Activated T-helper 17 cell treated with anti-CD3 and anti-CD28 coated beads, Interleukin-2, amount 50 U/mL, for 72 hours (primary cell): ENCODE measurements at regions not wholly inside any gene's neighbourhood (a gene's known extent, or its start where the extent isn't known, plus 50 kb on each side); places are given as distances from the start of the nearest gene placed in this dataset.
"Not testable (repeated sequence)": the region's sequence is repeated elsewhere in the genome, so short reads cannot be mapped to it uniquely, and the experiment has no call there.

Experiments
- ATAC-seq: fragments of 150-1000 bp; cut with Tn5 transposase; replicated peaks from 2 replicates; pipeline ENCODE4 v1.10.0; 2021; ENCODE audit warnings: mild to moderate bottlenecking, moderate library complexity
- H3K27ac Mint-ChIP-seq: one replicate; pipeline ENCODE4 v1.8.0; 2022; ENCODE audit warnings: mixed read lengths
- H3K27me3 Mint-ChIP-seq: one replicate; pipeline ENCODE4 v1.8.0; 2022; ENCODE audit warnings: mixed read lengths
- H3K36me3 Mint-ChIP-seq: one replicate; pipeline ENCODE4 v1.8.0; 2022; ENCODE audit warnings: low read depth, mild to moderate bottlenecking, mixed read lengths
- H3K4me1 Mint-ChIP-seq: one replicate; pipeline ENCODE4 v1.8.0; 2022; ENCODE audit warnings: mixed read lengths
- H3K4me3 Mint-ChIP-seq: one replicate; pipeline ENCODE4 v1.8.0; 2022; ENCODE audit warnings: mild to moderate bottlenecking, mixed read lengths
- H3K9me3 Mint-ChIP-seq: one replicate; pipeline ENCODE4 v1.8.0; 2022; ENCODE audit warnings: mixed read lengths

DNA sequence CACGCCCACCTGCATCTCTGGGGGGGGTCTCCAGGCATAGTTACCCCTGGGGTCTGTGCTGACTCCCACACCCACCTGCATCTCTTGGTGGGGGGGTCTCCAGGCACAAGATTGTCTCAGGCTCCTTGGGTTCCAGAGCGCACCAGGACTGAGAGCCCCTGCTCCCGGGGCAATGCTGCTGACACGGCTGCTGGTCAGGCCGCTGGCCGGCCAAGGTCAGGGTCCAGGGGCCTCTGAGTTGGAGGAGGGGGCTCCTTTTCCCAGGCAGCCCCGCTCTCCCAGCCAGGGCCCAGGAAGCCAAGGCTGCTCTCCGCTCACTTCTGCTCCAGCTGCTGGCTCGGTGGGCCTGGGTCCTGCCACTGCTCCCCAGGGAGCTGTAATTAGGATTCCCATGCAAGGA, 77.3 kb upstream of the SFSWAP start:
- ATAC-seq, result not testable (repeated sequence)

DNA sequence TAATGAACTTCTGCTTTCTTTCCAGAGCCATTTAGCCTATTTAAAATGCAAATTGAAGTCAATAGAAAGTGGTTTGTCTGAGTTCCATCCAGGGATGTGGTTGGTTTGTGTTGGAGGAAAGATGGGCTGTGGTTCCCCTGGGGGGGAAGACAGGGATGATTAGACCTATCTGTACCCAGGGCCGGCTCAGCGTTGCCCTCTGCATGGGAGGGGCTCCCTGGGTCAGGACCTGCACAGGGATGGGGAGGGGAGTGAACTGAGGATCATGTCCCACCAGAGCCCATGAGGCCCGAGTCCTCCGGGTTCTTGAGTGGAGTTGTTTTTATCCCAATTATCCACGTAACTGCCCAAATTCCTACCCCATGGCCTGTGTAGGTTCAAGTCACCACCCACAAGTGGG, 76.9 kb upstream of the SFSWAP start:
- H3K36me3 Mint-ChIP-seq, result no peaks in the 10 kb centered on the region
- no peaks in the 10 kb centered on the region for H3K9me3 Mint-ChIP-seq
- no peak overlapping the region for H3K27ac Mint-ChIP-seq
- H3K4me1 Mint-ChIP-seq, result no peaks in the 10 kb centered on the region
- peaks cover 13% of the 10 kb centered on the region for H3K27me3 Mint-ChIP-seq
- no peak overlapping the region for H3K4me3 Mint-ChIP-seq
- no peak for ATAC-seq

More for the DNA sequence above, 77.3 kb upstream of the SFSWAP start:
- H3K27ac Mint-ChIP-seq, H3K9me3 Mint-ChIP-seq, H3K4me1 Mint-ChIP-seq, H3K36me3 Mint-ChIP-seq, H3K4me3 Mint-ChIP-seq: not testable (repeated sequence)
- peaks cover 13% of the 10 kb centered on the region for H3K27me3 Mint-ChIP-seq

DNA sequence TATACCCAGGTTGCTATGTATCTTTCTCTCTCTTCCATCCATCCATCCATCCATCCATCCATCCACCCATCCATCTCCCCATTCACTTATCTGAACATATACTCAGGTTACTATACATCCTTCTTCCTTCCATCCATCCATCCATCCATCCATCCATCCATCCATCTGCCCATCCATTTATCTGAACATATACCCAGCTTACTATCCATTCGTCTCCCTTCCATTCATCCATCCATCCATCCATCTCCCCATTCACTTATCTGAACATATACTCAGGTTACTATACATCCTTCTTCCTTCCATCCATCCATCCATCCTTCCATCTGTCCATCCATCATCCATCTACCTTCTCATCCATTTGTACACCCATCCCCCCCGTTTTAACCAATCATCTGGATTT, 75.9 kb upstream of the SFSWAP start:
- H3K27ac Mint-ChIP-seq, H3K36me3 Mint-ChIP-seq, ATAC-seq, H3K4me3 Mint-ChIP-seq, H3K9me3 Mint-ChIP-seq, H3K4me1 Mint-ChIP-seq: not testable (repeated sequence)
- H3K27me3 Mint-ChIP-seq, result peaks cover 13% of the 10 kb centered on the region

DNA sequence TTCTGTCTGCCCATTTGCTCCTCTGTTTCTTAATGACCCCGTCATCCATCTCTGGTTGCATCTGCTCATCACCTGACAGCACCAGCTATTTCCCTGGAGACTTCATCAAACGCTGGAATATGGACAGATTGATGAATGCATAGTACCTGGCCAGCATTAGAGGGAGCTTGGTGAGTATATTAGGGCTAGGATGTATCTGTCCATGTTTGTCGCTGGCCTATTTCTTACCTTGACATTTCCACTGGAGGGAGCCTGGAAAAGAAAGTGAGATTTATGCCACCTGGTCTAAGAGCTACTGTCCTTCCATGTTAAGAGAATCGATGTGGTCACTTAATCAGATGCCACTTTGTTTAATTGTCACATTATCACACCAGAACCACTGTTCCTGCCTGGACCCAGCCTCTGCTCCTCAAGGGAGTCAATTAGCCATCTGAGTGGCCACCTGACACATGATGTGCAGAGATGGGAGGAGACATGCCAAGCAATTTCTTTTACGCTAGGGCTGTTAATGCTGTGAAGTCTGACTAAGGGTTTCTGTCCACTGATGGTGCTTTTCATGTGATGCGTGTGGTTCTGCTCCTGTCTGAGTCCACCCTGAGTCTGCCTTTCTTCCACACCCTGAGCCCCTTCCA, 75.3 kb upstream of the SFSWAP start:
- no peak overlapping the region for H3K4me3 Mint-ChIP-seq
- no peaks in the 10 kb centered on the region for H3K4me1 Mint-ChIP-seq
- peaks cover 13% of the 10 kb centered on the region for H3K27me3 Mint-ChIP-seq
- H3K27ac Mint-ChIP-seq, result no peak overlapping the region
- ATAC-seq, result no peak
- no peaks in the 10 kb centered on the region for H3K36me3 Mint-ChIP-seq
- no peaks in the 10 kb centered on the region for H3K9me3 Mint-ChIP-seq

DNA sequence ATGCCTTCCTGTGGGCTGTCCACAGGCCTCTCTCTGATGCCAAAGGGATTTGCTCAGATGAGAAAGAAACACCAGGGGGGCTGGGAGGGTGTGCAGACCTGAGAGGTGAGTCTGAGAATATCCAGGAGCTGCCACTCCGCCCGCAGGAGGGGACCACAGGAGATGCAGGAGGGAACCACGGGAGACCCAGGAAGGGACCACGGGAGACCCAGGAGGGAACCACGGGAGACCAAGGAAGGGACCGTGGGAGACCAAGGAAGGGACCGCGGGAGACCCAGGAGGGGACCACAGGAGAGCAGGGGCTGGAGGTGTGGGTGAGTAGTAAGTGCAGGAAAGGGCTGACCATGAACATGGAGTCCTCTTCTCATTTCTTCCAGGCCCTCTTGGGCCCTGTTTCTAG, 74.6 kb upstream of the SFSWAP start:
- no peak for ATAC-seq
- Mint-ChIP-seq H3K4me1 (no peaks in the 10 kb centered on the region), H3K27ac (no peak overlapping the region), H3K27me3 (peaks cover 13% of the 10 kb centered on the region), H3K36me3 (no peaks in the 10 kb centered on the region), H3K4me3 (no peak overlapping the region), H3K9me3 (no peaks in the 10 kb centered on the region)

DNA sequence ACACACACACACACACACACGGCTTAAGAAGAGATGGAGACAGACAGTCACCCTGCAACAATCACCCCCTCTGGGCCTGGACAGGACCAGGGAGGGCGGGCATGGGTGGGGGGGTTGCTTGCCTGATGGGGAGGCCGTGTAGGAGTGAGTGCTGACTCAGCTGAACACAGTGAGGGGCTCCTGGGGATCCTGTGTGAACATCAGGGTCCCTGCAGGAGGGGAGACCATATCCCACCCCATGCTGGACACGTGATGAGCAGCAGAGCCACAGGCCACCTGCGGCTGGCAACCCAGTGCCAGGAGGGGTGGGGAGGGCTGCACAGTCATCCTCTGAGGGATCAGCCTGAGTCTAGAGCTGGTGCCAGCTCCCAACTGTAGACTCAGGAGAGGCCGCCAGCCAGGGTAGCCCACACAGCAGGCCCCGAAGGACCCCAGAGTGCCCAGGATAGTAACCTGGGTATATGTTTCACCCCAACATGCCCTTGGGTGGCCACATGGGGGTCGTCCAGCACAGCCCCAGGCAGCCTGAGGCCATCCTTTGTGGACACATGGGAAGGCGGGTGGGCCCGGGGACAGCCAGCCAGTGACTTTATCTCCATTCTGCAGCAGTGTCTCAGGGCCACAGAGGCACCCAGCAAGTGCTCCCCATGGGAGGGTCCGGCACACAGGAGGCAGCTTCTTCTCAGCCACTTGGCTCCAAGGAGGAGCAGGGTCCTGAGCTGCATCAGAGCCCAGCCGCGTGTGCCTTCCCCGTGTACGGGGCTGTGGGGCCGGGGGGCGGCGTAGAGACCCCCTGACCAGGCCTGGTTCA, 73.7 kb upstream of the SFSWAP start:
- Mint-ChIP-seq H3K9me3 (no peaks in the 10 kb centered on the region), H3K4me3 (no peak overlapping the region), H3K4me1 (no peaks in the 10 kb centered on the region), H3K27ac (no peak overlapping the region), H3K36me3 (no peaks in the 10 kb centered on the region), H3K27me3 (peaks cover 13% of the 10 kb centered on the region)
- no peak for ATAC-seq

DNA sequence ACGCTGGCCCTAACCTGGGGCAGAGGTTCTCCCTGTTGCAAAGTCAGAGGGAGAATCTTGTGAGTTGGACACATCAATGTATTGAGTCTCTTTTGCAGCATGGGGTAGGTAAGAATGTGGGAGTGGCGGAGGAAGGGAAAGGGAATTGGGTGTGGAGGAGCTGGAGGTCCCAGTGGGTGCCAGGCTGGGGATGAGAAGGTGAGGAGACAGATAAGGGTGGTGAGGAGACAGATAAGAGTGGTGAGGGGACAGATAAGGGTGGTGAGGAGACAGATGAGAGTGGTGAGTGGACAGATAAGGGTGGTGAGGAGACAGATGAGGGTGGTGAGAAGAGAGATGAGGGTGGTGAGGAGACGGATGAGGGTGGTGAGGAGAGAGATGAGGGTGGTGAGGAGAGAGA, 72.9 kb upstream of the SFSWAP start:
- H3K9me3 Mint-ChIP-seq, result no peaks in the 10 kb centered on the region
- peaks cover 14% of the 10 kb centered on the region for H3K27me3 Mint-ChIP-seq
- H3K4me1 Mint-ChIP-seq, result peaks cover under 1% of the 10 kb centered on the region
- no peak for ATAC-seq
- no peaks in the 10 kb centered on the region for H3K36me3 Mint-ChIP-seq
- no peak overlapping the region for H3K27ac Mint-ChIP-seq
- no peak overlapping the region for H3K4me3 Mint-ChIP-seq

DNA sequence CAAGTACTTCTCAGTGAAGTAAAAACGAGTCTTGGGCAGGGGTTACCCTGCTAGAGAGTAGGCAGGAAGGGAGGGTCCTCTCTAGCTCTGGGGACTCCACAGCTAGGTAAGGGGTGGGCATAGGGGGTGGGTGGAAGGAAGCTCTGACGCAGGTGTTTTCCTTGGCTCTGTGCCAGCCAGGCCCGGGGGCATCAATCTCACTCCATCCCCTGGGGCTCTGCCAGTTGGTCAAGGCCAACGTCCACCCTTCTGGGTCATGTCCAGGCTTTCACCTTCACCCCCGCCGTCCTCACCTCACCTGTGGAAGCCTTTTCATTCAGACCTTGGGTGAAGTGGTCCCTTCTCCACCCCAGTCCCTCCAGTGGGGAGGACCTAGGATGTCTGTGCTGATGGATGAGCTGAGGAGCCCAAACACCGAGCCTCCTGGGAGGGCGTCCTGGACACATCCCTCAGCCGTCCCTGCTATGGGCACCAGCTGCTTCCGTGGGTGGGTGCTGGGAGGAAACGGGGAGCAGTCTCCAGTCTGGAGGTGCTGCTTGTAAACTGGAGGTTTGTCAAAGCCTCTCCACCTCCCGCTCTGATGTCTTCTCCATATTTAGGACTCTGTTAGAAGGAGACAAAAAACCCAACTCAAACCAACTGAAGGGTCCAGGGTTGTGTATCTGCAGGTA, 71.5 kb upstream of the SFSWAP start:
- no peak overlapping the region for H3K27ac Mint-ChIP-seq
- H3K9me3 Mint-ChIP-seq, result no peaks in the 10 kb centered on the region
- H3K4me3 Mint-ChIP-seq, result no peak overlapping the region
- H3K36me3 Mint-ChIP-seq, result no peaks in the 10 kb centered on the region
- no peak for ATAC-seq
- peaks cover 18% of the 10 kb centered on the region for H3K27me3 Mint-ChIP-seq
- H3K4me1 Mint-ChIP-seq, result peaks cover 4% of the 10 kb centered on the region

DNA sequence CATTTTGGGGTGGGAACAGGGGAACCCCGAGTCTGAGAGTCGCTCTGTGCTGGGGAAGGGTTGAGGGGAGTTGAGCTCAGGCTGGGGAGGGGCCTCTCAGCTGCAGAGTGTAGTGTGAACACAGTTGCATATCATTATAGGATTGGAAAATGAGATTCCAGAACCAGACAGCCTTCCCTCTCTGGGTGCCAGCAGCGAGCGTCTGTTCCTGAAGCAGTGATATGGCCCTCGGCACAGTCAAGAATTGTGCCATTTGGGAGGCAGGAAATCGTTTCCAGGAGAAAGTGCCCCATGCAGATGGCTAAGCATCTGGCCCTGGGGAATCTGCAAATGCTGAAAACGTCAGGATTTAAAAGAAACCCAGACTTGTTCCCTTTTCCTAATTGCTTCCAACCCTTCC, 70.4 kb upstream of the SFSWAP start:
- no peaks in the 10 kb centered on the region for H3K9me3 Mint-ChIP-seq
- no peak overlapping the region for H3K4me3 Mint-ChIP-seq
- no peak for ATAC-seq
- peaks cover 4% of the 10 kb centered on the region for H3K4me1 Mint-ChIP-seq
- no peak overlapping the region for H3K27ac Mint-ChIP-seq
- H3K27me3 Mint-ChIP-seq, result peaks cover 8% of the 10 kb centered on the region
- H3K36me3 Mint-ChIP-seq, result no peaks in the 10 kb centered on the region

DNA sequence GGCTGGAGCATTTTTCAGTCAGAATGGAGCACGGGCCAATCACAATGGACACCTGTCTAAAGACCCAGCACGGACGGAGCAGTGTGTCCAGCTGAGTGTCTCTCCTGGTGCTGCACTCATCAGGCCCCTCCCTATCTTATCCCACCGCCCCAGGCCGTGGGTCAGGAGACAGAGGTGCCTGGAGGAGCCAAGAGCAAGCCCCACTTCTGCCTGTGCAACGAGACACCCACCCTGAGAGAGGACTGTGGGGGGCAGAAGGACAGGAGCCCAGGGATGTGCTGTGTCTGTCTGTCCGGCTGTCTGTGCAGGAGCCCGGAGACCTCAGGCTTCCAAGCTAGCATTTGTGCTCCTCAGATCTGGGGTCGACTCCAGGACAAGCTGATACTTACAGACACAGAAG, 69.6 kb upstream of the SFSWAP start:
- Mint-ChIP-seq H3K27ac (no peak overlapping the region), H3K4me1 (peaks cover 4% of the 10 kb centered on the region), H3K36me3 (no peaks in the 10 kb centered on the region), H3K27me3 (peaks cover 8% of the 10 kb centered on the region), H3K9me3 (no peaks in the 10 kb centered on the region), H3K4me3 (no peak overlapping the region)
- no peak for ATAC-seq

DNA sequence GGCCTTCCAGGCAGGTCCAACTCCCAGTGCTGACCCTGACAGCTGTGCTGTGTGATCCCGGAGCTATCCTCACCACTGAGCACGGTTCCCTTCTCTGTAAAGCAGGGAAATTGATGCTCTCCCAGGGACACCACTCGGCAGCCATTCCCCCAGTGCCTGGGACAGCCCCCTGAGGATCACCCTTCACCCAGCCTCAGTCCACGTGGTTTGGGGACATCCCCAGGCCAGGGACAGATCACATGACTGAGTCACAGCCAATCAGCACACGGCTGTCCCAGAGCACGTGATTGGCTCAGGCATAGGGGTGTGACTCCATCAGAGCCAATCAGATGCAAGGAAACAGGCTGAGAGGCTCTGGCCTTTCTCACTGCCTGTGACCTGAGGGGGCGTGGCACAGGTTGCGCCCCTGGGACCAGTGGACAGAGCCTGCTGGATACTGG, 68.8 kb upstream of the SFSWAP start:
- Mint-ChIP-seq H3K4me1 (peaks cover 4% of the 10 kb centered on the region), H3K4me3 (no peak overlapping the region), H3K27ac (no peak overlapping the region), H3K9me3 (no peaks in the 10 kb centered on the region), H3K27me3 (peaks cover 8% of the 10 kb centered on the region), H3K36me3 (no peaks in the 10 kb centered on the region)
- ATAC-seq, result peak; percentile 88

DNA sequence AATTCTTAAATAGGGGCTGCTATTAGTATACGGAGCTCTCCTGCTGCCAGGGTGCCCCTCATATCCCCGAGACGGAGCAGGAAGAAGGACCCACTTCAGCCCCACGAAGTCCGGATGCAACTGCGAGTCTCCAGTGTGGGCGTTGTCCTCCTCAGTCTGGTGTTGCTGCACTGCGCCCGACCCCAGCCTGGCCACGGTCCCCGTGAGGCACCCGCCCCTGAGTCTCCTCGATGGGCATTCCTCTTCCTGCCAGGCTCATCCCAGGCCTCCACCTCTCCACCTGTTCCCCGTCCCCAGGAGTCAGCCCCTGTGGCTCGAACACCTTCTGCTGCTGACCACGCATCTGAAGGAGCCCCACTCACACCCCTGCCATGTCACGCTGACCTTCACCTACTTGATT, 68.1 kb upstream of the SFSWAP start:
- no peak for ATAC-seq

DNA sequence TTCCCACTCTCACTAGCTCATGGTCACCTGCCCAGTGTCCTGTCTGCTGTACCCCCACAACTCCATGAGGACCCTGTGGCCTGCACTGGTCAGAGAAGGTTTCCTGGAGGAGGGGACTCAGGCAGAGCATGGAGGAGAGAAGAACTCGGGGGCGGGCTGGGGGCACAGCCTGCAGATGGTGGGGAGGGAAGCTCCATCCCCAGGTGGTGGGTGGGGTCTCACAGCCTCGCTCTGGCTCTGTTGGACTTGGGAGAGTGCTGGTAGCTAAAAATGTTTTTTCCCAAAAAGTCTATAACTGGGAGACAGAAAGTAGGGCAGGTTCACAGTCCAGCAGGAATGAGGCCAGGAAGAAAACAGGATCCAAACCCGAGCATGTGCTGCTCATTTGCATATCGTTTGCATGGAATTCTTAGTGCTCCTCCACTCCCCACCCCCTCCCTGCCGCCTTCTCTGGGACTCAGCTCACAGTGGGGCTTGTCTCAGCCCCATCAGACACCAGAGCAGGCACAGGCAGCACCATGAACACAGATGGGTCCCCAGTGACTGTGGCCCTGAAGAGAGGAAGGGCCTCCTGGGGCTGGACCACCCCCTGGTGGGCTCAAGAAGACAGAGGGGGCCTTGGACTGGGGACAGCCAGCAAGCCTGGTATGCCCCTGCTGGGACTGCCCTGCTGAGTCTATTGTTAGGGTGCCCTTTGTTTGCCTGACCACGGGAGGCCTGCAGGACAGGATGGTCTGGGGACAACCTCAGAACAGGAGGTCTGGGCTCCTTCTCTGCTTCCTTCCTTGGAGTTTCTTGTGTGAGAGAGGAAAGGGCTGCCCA, 67.0 kb upstream of the SFSWAP start:
- H3K36me3 Mint-ChIP-seq, result no peaks in the 10 kb centered on the region
- H3K9me3 Mint-ChIP-seq, result no peaks in the 10 kb centered on the region

More for the DNA sequence above, 68.1 kb upstream of the SFSWAP start:
- Mint-ChIP-seq H3K36me3 (no peaks in the 10 kb centered on the region), H3K9me3 (no peaks in the 10 kb centered on the region), H3K4me3 (no peak overlapping the region), H3K4me1 (peaks cover 7% of the 10 kb centered on the region), H3K27me3 (peaks cover 13% of the 10 kb centered on the region), H3K27ac (no peak overlapping the region)

DNA sequence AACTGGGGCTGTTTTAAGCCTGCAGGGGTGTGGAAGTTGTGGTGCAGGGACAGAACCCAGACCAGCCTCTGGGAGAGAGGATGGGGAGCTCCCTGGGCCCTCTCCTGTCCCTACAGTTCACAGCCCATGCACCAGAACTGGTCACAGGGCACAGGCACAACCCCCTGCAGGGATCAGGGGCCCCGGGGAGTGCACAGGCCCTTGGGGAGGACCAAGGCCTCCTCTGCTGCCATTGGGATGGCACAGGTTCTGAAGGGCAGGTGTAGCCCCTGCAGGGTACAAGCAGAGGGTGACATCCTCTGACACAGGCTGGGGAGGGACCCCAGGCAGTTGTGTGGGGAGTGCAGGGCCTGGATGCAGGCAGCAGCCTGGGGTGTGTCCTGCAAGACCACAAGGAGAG, 66.4 kb upstream of the SFSWAP start:
- Mint-ChIP-seq H3K4me3 (no peak overlapping the region), H3K9me3 (no peaks in the 10 kb centered on the region), H3K36me3 (no peaks in the 10 kb centered on the region), H3K27ac (no peak overlapping the region), H3K4me1 (peaks cover 7% of the 10 kb centered on the region), H3K27me3 (peaks cover 15% of the 10 kb centered on the region)
- no peak for ATAC-seq

More for the DNA sequence above, 67.0 kb upstream of the SFSWAP start:
- Mint-ChIP-seq H3K4me3 (no peak overlapping the region), H3K27ac (no peak overlapping the region), H3K4me1 (peaks cover 7% of the 10 kb centered on the region), H3K27me3 (peaks cover 14% of the 10 kb centered on the region)
- no peak for ATAC-seq
